ENCODE measurements at regions not wholly inside any gene's neighbourhood (a gene's known extent, or its start where the extent isn't known, plus 50 kb on each side); places are given as distances from the start of the nearest gene placed in this dataset.
"Not testable (repeated sequence)": the region's sequence is repeated elsewhere in the genome, so short reads cannot be mapped to it uniquely, and the experiment has no call there.

GRCh38 chr5:39946356-39947045 is 521.7 kb upstream of the DAB2 start:
- DNase-seq: peak; percentile 9

GRCh38 chr5:39945870-39946269 is 521.1 kb upstream of the DAB2 start:
- no peak for DNase-seq

GRCh38 chr5:39943811-39944210 is 519.0 kb upstream of the DAB2 start:
- no peak for DNase-seq

GRCh38 chr5:39942606-39943005 is 517.8 kb upstream of the DAB2 start:
- no peak for DNase-seq

GRCh38 chr5:39941416-39941815 is 516.6 kb upstream of the DAB2 start:
- no peak for DNase-seq

- DNase-seq: no peak
These were observed 510.1 kb upstream of the DAB2 start for GRCh38 chr5:39934830-39935229.

- no peak for DNase-seq
These were observed 508.3 kb upstream of the DAB2 start for GRCh38 chr5:39933061-39933460.

GRCh38 chr5:39928709-39929108 is 503.9 kb upstream of the DAB2 start:
- DNase-seq: no peak

- DNase-seq: no peak
These were observed 495.1 kb upstream of the DAB2 start for GRCh38 chr5:39919876-39920275.

- DNase-seq: no peak
These were observed 488.1 kb upstream of the DAB2 start for GRCh38 chr5:39912906-39913305.

- not testable (repeated sequence) for DNase-seq
These were observed 482.6 kb upstream of the DAB2 start for GRCh38 chr5:39907267-39907951.

- DNase-seq: no peak
These were observed 481.4 kb upstream of the DAB2 start for GRCh38 chr5:39906146-39906545.

- no peak for DNase-seq
These were observed 480.6 kb upstream of the DAB2 start for GRCh38 chr5:39905356-39905755.

- DNase-seq: no peak
These were observed 477.8 kb upstream of the DAB2 start for GRCh38 chr5:39902626-39903025.

- no peak for DNase-seq
These were observed 474.0 kb upstream of the DAB2 start for GRCh38 chr5:39898731-39899130.

GRCh38 chr5:39896706-39897105 is 471.9 kb upstream of the DAB2 start:
- no peak for DNase-seq

- DNase-seq: no peak
These were observed 471.3 kb upstream of the DAB2 start for GRCh38 chr5:39896104-39896503.

GRCh38 chr5:39892708-39893107 is 467.9 kb upstream of the DAB2 start:
- DNase-seq: no peak

GRCh38 chr5:39891376-39891775 is 466.6 kb upstream of the DAB2 start:
- no peak for DNase-seq

- DNase-seq: no peak
These were observed 456.2 kb upstream of the DAB2 start for GRCh38 chr5:39880985-39881384.

GRCh38 chr5:39877479-39877878 is 452.7 kb upstream of the DAB2 start:
- DNase-seq: no peak

- no peak for DNase-seq
These were observed 451.4 kb upstream of the DAB2 start for GRCh38 chr5:39876146-39876545.

- DNase-seq: no peak
These were observed 445.4 kb upstream of the DAB2 start for GRCh38 chr5:39870137-39870536.

GRCh38 chr5:39869396-39869795 is 444.6 kb upstream of the DAB2 start:
- no peak for DNase-seq

GRCh38 chr5:39867923-39868322 is 443.1 kb upstream of the DAB2 start:
- no peak for DNase-seq
